ENCODE measurements at regions not wholly inside any gene's neighbourhood (a gene's known extent, or its start where the extent isn't known, plus 50 kb on each side); places are given as distances from the start of the nearest gene placed in this dataset.

DNA sequence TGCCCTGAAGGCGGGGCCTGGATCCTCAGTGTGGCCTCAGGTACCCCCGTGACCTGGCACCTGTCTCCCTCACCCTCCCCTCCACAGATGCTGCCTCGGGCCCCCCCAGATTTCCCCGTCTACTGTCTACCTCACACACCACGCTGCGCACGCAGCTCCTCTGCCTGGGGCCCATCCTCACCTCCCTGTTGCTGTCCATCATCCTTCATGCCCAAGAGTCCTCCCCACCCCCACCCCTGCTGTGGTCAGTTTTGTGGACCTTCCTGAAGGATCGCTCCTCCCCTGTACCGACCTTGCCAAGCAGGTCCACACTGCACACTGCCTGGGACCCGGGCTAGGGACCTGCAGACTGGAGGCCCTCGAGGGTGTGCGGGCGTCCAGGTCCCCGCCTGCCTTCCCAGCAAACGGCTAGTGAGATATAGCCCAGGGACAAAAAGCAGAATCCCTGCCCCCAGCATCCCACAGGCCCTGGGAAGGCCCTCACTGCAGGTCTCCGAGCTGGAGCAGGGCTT is 197.4 kb upstream of the DIO3 start:
- DNase-seq = no peak

DNA sequence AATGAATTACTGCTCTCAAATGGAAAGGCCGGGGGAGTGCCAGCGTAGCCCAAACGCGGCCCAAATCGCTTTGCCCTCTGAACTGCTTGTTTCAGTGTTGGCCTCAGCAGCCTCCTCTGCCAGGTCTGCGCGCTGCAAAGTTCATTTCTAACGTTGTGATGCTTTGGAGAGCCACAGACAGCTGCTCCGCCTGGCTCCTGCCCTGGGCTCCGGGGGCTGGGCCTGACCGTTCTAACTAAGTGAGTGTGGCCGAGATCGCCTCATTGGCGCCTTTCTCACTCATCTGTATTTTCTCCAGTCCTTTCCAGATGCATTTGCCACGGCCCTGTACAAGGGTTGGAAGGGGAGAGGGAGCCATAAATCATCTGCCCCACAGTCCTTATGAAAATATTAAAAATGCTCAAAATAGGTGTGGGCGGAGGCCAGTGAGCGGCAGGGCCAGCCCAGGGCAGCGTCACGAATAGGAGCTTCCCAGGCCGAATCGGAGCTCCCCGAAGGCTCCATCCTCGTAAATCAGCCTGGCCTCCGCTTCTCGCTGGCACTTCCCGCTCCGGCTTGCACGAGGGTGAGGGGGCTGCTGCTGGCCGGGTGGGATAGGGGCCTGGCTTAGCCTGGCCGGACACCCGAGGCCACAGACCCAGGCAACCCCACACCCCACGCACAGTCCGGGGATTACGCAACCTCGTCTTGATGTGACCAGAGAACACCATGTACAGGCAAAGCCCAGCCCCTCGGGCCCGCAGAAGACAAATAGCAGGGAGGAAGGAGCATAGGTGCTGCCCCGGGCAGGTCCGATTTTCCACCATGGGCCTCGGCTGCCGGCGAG is 196.6 kb upstream of the DIO3 start:
- no peak for DNase-seq
- TF ChIP-seq POLR2A (IDR thresholded peaks at IDR 0.05; ENCODE audit: low read length) (no peak), GATA1 (IDR thresholded peaks at IDR 0.05; ENCODE audit: low read depth, low read length) (no peak)

More for the DNA sequence above, 197.4 kb upstream of the DIO3 start:
- no peak for TF ChIP-seq GATA1 (IDR thresholded peaks at IDR 0.05; ENCODE audit: low read depth, low read length)
- TF ChIP-seq POLR2A (IDR thresholded peaks at IDR 0.05; ENCODE audit: low read length) = no peak

DNA sequence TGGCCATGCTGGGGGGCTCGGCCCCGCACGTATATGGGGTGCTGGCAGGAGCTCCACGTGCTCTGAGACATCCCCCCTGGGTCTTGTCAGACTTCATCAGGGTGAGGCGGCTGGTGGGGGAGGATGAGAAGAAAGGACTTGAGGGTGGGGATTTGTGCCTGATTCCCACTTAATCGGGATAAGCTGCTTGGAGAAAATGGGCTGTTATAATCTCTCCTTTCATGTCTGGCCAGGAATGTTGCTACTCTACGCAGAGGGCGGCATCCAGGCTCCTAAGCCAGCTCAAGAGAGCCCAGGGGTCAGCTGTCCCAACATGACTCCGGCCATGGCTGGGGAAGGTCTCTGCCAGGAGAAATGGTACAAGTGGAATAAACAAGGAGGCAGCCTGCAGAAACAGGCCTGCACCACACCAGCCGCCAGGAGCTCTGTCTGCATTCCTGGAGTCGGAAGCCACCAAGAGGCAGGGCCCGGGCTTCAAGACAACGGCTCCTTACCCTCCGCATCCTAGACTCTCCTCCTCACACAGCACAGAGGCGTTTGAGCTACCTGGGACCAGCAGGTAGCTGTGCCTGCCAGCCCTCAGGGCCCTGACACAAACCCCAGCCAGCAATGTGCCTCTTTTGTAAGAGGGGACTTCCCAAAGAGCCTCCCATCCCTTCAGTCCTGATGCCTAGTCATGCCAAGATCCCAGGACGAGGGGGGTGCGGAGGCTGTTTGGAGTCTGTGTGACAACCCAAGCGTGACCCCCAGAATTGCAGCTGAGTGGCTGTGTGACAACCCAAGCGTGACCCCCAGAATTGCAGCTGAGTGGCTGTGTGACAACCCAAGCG is 195.8 kb upstream of the DIO3 start:
- TF ChIP-seq GATA1 (IDR thresholded peaks at IDR 0.05; ENCODE audit: low read depth, low read length) (no peak), POLR2A (IDR thresholded peaks at IDR 0.05; ENCODE audit: low read length) (no peak)
- no peak for DNase-seq

DNA sequence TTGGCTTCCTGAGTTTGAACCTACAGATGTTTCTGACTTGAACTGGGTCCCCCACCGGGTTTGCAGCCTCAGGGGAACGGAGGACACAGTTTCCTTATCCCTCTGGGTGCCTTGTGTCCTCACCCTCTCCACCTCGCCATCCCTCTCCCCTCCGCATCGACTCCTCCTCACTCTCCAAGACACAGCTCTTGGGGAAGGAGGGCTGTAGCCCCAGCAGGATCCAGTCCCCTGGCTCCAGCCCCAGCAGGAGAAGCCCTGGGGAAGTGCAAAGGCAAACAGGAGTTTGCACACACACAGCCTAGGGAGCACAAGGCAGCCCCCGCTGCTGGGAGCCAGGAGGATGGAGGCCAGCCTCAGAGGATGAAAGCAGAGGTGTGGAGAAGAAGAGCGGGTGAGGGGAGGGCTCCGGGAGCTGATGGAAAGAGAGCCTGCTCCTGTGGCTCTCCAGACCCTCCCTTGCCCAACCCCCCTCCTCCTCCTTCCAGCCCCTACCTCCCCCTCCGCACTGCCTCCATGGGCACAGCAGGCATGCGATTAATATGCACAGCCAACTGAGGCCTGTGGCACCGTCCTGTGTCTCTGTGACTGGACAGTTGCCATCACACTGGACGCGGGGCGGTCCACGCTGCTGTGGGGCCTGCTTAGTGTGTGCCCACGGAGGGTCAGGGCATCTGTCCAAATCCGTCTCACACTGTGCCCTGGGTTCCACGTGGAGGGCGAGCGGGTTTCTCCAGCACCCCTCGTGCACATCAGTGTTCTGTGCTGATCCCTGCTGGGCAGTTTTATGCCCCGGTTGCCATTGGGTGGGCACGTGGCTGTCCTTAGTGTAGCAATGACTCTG is 193.7 kb upstream of the DIO3 start:
- TF ChIP-seq POLR2A (IDR thresholded peaks at IDR 0.05; ENCODE audit: low read length) (no peak), GATA1 (IDR thresholded peaks at IDR 0.05; ENCODE audit: low read depth, low read length) (no peak)
- DNase-seq = no peak

DNA sequence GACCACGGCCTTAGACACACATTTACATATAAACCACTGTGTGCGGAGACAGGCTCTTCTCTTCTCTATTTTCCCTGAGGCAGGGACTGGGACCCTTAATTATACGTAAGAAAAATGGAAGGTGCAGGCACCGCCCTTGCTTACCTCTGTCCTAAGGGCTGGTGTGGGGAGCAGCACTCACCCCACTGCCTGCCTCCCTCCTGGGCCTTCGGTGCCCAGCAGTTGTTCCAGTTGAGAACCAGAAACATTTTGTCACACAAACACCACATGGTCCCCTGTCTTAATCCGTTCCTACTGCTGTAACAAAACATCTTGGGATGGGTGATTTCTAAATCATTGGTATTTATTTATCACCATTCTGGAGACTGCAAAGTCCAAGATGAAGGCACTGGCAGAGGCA is 192.7 kb upstream of the DIO3 start:
- TF ChIP-seq POLR2A (IDR thresholded peaks at IDR 0.05; ENCODE audit: low read length) = no peak
- TF ChIP-seq GATA1 (IDR thresholded peaks at IDR 0.05; ENCODE audit: low read depth, low read length) = no peak
- no peak for DNase-seq

DNA sequence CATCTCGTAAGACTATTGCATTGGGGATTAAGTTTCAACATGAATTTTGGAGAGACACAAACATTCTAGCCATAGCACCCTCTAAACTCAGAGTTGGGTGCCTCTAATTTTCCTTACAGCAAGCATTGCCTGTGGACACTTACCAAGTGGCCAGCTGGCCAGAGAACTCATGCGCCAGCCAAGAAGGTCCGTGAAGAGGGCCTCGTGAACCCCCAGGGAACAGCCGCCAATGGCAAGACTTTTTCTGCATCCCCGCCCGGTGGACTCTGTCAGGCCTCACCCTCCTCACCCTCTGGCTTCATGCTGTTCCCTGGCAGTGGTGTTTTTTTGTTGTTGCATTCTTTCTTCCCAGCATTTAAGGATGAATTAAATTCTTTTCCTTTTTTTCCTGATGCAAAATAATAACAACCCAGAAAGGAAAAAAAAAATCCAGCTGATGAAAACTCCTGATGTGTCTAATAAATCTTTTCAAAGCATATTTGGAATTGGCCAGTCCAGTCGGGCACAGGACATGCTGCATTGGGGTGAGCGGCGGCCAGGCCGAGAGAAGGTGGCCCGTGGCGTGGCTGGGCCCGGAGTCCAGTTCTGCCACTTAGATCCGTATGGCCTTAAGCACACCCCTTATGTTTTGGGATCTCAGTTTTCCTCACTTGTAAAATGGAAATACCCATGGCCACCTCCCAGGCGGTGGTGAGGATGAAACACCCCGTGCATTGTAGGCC is 191.9 kb upstream of the DIO3 start:
- DNase-seq = no peak
- no peak for TF ChIP-seq POLR2A (IDR thresholded peaks at IDR 0.05; ENCODE audit: low read length)
- TF ChIP-seq GATA1 (IDR thresholded peaks at IDR 0.05; ENCODE audit: low read depth, low read length) = no peak

DNA sequence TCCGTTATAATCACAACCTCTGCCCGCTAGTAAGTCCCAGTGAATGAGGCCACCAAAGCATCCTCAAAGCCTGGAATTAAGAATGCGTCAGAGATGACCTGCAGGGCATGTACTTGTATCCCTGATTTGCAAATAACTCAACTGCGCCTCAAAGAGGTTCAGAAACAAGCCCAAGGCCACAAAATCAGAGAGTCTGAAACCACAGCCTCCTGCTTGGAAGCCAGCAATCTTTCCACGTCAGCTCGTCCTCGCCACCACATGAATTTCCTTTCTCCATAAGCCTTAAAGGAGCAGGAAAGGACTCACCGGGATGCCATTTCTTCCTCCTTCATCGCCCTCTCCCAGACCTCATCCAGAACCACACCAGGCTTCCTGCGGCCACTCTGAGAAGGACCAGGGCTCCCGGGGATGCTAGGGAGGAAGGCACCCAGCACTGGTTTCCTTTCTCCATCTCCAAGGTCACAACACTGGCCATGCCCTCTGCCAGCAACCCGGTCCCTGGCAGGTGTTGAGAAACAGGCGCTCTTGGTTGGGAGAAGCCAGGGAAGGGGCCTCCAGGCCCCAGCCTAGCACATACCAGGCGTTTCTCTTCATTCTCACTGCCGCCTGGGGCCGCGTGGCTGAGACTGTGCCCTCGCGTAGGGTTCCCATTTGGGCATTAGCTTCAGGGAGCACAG is 191.2 kb upstream of the DIO3 start:
- TF ChIP-seq GATA1 (IDR thresholded peaks at IDR 0.05; ENCODE audit: low read depth, low read length) = no peak
- no peak for TF ChIP-seq POLR2A (IDR thresholded peaks at IDR 0.05; ENCODE audit: low read length)
- no peak for DNase-seq

DNA sequence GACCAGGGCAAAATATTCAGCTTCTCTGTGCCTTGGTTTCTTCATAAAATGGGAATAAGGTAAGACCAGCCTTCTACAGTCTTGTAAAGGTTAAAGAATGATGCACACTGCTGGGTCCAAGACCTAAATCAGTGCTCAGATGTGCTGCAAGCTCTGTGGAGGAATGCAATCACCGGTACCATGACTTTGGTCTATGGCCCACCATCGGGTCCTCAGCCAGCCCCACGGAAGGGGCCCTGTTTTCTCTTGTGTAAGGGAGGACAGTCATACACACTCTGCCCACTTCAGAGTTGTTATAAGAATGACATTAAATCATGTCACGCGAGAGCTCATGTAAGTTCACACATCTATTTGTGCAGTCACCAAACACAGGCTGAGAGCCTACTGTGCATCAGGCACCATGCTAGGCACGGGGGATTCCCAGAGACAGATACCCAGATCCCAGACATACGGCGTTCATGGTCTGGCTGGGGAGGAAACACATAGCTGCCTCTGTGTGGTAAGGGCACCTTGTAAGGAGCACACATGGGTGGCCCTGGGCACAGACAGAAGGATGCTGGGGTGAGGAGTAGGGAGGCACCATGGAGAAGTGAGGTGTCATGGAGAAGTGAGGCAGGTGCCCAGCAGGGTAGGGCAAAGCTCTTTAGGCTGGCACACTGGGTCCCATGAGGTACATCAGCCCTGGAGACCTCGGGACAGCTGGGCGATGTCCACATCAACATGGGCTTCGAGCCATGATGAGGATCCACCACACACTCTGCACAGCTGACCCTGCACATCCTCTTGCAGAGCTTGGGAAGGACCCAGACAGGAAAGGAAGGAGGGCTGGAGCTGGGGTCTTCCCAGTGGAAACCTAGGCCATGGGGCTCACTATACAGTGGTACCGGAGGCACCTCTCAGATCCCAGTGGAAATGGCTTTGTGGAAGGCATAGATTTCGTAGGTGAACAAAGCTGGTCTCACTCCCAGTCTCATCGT is 190.4 kb upstream of the DIO3 start:
- no peak for DNase-seq
- TF ChIP-seq POLR2A (IDR thresholded peaks at IDR 0.05; ENCODE audit: low read length) = no peak
- no peak for TF ChIP-seq GATA1 (IDR thresholded peaks at IDR 0.05; ENCODE audit: low read depth, low read length)

DNA sequence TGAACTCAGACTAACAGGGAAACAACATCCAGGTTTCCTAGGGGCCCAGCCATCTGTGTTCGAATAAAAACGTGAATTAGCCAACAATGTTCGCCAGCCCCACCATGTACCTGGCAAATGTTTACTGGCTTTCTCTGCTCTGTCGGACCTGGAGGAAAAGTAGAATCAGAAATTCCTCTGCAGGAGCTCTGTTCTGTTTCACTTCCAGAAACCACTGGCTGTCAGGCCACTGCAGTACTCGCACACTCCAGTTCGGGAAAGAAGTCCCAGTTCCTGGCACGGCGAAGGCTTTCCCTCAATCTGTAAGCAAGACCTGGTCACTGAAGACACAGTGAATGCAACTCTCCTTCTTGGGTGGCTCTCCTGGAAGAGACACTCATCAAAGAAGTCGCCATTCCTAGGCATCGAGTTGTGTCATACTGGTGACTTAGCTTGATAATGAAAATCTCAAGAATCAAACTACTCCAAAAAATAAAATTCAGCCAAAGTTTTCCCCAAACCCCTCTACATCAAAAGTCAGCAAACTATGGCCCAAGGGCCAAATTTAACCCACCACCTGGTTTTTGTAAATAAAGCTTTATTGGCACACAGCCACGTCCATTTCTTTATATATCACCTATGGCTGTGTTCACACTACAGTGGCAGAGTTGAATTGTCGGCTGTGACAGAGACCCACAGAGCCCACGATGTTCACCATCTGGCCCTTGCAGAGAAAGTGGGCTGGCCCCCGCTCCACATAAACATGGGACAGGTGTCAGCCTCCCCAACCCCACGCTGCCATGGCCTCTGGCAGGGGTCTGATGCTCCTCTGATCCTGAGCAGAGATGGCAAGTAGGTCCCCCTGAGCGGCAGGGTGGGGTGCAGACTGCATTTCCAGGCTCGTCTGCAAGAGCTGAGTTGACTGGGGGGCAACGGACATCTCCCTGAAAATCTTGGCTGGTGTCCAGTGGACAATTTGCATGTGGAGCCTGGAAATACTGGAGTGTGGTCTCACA is 189.2 kb upstream of the DIO3 start:
- no peak for TF ChIP-seq GATA1 (IDR thresholded peaks at IDR 0.05; ENCODE audit: low read depth, low read length)
- no peak for TF ChIP-seq POLR2A (IDR thresholded peaks at IDR 0.05; ENCODE audit: low read length)
- no peak for DNase-seq

DNA sequence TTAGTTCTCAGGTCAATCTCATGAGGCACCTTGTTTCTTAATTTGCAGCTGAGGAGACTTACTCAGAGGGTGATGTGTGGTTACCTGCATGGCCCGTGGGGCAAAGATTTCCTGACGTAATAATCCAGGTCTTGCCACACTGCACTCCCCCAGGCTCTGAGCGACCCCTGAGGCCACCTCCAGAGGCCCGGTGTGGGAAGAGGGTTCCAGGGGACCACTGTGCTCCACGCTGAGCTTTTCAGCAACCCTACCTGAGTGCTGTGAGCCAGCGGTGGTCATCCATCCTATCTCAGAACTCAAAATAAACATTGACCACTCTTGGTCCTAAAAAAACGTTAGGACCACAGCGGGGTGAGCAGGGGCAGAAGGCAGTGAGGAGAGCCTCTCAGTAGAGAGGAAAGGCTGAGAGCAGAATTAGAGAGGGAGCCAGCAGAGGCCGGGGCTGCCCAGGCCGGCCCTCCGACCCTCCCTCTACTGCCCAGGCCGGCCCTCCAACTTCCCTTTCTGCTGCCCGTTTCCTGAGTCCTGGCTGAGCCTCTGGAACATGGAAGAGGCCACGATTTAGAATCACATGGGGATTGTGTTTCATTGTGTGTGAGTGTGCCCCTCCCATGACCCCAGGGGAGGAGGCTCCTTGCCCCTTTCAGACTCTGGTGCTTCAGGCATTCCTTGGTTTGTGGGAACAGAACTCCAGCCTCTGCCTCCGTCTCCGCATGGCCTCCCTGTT is 188.2 kb upstream of the DIO3 start:
- TF ChIP-seq POLR2A (IDR thresholded peaks at IDR 0.05; ENCODE audit: low read length) = no peak
- no peak for TF ChIP-seq GATA1 (IDR thresholded peaks at IDR 0.05; ENCODE audit: low read depth, low read length)
- DNase-seq = no peak
